A172 (cell line): ENCODE measurements at regions not wholly inside any gene's neighbourhood (a gene's known extent, or its start where the extent isn't known, plus 50 kb on each side); places are given as distances from the start of the nearest gene placed in this dataset.
"Not testable (repeated sequence)": the region's sequence is repeated elsewhere in the genome, so short reads cannot be mapped to it uniquely, and the experiment has no call there.

Experiments used
- DNase-seq: peaks from one replicate; pipeline ENCODE4 v3.0.0-alpha.2; 2015; ENCODE audit warnings: low spot score

DNA sequence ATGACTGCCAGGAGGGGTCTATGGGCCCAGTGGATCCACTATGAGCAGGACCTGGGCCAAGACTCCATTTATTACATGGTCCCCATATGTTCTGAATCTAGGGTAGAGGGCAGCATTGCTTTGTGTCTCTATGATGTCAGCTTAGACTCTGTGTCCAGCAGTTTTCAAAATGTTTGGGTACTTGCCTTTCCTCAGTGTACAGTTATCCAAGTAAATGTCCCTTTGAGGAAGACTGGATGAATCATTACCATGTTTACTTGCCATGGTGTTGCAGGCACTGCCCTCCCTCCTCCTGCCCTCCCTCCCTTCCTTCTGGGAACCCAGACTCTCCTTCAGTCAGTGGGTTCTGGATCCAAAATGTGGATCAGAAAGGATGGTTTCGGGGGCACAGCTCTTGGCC, 108.6 kb downstream of the NRN1 start:
- DNase-seq: no peak

- DNase-seq: no peak
Measured at GRCh38 chr6:5896476-5897200, 110.1 kb downstream of the NRN1 start.

GRCh38 chr6:5894357-5894756, 112.4 kb downstream of the NRN1 start:
- no peak for DNase-seq

DNA sequence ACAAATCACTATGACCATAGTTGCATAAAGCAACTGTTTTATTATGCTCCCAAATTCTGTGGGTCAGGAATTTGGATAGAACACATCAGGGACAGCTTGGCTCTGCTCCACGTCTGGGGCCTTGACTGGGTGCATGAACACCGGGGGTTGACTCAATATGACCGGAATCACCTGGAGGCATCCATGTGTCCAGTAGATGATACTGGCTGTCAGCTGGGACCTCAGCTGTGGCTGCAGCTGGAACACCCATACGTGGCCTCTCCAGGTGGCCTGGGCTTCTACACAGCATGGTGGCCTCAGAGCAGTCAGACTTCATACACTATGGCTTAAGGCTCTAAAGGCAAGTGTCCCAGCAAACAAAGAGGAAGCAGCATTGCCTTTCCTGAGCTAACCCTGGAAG, 113.4 kb downstream of the NRN1 start:
- DNase-seq: no peak

- no peak for DNase-seq
Measured at GRCh38 chr6:5892669-5893068, 114.1 kb downstream of the NRN1 start.

DNA sequence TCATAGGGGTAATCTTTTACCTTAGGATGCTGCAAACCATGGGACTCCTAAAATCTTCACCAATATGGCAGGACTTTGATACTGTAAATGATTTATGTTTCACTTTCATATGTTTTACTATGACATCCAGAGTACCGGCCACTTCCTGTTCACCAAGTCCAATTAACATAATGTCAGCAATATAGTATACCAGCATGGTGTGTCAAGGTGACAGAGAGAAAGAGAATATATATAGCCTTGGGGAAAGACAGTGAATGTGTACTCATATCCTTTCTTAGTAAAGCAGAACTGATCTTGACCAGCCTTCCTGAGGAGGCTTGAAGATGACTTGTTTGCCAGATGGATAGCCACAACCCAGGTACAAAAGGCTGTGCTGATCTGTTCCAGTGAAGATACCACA, 127.9 kb downstream of the NRN1 start:
- no peak for DNase-seq

DNA sequence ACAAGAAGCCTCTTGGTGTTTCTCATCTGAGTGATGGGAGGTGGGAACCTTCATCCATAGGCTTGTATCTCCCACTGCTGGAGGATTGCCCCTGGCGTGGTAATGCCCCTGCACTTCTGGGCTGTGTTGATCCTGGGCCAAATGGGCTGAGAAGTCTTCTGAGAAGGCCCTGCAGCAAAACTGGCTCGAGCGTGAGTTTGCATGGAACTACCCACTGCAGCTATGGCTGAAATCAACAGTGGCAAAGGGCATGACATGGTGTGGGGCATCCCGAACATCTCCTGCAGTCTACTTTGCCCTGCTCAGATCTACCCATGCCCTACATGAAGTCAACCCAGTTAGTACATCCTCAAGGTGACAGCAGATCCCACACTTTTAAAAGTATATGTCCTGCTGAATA, 130.6 kb downstream of the NRN1 start:
- DNase-seq: no peak

DNA sequence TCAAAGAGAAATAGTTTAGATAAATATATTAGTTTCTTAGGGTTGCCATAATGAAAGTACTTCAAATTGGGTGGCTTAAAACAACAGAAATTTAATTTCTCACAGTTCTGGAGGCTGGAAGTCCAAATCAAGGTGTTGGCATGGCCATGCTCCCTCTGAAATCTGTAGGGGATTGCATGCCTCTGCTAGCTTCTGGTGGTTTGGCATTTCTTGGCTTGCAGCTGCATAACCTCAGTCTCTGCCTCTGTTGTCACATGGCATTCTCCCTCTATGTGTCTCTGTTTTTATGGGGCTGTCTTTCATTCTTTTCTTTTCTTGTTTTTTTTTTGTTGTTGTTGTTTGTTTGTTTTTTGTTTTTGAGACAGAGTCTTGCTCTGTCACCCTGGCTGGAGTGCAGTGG, 132.7 kb downstream of the NRN1 start:
- not testable (repeated sequence) for DNase-seq

GRCh38 chr6:5871296-5871695, 135.4 kb downstream of the NRN1 start:
- no peak for DNase-seq

DNA sequence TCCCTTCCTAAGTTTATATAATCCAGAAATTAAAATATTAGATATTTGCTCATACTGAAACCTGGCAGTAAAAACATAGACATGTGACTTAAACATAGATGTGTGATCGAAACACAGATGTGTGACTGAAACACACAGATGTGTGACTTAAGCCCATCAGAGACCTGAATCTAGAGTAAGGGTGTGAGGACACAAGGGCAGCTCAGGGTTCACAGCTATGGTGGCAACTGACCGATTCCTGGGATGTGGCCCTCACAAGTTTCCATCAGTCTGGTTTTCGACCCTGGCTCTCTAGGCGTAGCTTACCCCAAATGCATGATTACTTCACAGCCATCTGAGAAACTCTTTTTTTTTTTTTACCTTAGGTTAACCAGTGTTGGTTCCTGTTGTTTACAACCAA, 137.0 kb downstream of the NRN1 start:
- DNase-seq: no peak

- no peak for DNase-seq
Measured at GRCh38 chr6:5869261-5869660, 137.5 kb downstream of the NRN1 start.

GRCh38 chr6:5866547-5867051, 140.1 kb downstream of the NRN1 start:
- DNase-seq: peak; percentile 60

DNA sequence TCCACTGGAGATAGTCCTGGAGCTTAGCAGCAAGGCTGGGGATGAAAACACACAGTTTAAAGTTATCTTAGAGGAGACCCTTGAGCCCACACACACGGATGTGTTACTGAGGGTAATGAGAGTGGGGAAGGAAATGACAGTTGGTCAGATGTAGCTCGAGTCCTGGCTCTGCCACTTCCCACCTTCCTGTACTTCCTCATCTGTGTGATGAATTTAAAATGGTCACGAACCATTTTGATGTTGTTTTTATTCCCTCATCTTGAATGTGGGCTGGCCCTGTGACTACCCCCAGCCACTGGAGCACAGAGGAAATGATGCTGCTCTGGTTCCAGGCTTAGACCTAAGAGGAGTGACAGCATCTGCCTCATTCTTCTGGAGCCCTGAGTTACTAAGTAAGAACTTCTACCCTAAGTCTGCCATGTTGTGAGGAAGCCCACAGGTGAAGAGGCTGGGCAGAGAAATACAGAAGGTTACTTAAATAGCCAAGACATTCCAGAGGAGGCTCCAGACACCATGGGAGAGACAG, 141.2 kb downstream of the NRN1 start:
- no peak for DNase-seq

- no peak for DNase-seq
Measured at GRCh38 chr6:5860849-5861248, 145.9 kb downstream of the NRN1 start.

GRCh38 chr6:5855787-5856470, 150.8 kb downstream of the NRN1 start:
- no peak for DNase-seq

DNA sequence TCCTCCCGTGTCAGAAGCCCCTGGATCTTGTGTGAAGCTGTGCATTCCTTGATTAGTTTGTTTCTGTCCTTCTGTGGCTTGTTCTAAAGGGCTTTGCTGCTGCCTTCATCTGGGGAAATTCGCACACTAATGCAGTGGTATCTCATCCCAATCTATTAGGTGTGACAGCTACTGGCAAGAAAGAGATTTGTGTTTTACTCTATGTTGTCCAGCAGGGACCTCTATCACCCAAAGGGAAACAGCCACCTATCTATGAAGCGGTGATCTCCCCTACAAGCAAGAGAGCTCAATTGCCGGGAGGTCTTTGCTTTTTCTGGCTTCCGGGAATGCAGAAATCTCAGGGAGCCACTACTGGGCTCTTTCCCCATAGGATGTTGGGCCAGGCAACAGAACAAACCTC, 151.8 kb downstream of the NRN1 start:
- no peak for DNase-seq

DNA sequence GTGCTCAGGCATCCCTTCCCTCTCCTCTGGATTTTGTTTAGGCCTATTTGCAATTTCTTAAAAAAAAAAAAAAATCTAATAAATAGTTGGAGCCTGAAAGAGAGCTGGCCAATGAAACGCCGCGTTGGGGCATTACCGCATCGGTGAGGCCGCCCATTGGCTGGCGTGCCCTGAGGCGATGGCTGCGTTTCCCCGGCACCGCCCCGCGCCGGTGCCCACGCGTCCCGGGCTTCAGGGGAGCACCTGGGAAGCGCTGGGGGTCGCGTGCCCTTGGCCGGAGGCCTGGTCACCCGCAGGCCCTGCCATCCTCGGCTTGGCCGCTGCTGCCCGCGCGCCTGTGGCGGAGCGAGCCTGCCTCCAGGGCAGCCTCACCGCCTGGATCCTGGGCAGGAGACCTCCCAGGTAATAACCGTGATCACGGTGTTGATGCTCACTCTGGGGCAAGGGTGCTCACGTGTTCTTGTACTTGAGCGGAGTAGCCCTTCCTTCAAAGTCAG, 155.4 kb downstream of the NRN1 start:
- no peak for DNase-seq

GRCh38 chr6:5850848-5851255, 155.9 kb downstream of the NRN1 start:
- DNase-seq: no peak

DNA sequence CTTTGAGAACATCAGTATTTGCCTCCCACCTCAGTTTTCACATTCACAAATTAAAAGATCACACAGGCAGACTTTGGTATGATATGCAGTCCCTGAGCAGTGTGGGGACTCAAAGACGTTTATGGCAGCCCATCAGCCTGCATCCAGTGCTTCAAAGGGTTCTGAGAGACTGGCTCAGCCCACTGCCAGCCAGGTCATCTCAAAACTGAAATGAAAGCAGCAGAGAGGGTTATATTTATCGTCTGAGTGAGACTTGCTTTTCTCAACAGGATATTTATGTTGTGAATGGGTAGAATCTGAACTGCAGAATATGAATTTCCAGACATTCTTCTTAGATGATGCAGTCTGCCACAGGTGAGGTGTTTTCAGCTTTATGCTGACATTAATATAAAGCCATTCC, 159.8 kb downstream of the NRN1 start:
- DNase-seq: no peak

DNA sequence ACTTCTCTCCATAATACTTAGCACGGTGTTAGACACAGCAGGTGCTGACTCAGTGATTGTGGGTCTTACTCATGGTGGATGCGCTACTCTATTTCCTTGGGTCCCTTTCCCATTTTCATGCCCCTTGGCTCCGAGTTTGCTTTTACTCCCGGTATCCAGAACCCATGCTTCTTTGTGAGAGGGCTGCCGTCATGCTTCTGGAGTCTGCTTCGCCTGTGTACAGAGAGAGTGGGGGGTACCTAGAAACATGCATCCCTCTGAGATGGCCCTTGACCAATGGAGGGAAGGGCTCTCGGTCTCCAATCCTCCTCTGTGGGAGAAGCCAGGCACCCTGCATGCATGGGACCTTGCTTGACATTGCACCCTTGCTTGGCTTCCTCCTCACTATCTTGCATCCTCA, 160.4 kb downstream of the NRN1 start:
- no peak for DNase-seq

- no peak for DNase-seq
Measured at GRCh38 chr6:5843078-5843477, 163.6 kb downstream of the NRN1 start.

DNA sequence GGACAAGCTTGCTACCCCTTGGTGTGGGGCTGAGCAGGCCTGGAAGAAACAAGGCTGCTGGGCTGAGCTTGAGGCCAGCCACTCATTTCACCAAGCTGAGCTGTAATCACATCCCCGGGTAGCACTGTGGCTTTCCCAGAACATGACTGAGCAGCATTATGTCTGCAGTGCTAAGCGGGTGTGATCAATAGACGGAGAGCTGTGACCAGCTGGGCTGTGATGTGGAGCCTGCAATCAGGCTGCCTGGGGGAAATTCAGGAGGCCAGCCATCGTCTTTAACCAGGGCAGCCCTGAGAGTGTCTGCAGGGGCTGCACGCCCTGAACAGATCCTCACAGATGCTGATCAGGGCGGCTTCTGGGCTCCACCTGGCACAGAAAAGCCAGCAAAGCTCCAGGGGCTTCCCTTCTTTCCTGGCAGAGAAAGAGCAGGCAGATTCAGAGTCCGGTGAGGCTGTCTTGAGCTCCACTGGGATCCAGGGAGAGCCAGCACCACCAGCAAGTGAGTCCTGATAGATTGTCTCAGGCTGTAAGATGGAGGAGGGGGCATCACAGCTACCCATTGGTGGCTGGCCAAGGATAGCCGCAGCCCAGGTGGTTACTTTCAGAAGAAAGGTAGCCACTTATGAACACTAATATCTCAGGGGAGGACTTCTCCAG, 165.9 kb downstream of the NRN1 start:
- DNase-seq: no peak
